HCT116 (cell line): ENCODE measurements at regions not wholly inside any gene's neighbourhood (a gene's known extent, or its start where the extent isn't known, plus 50 kb on each side); places are given as distances from the start of the nearest gene placed in this dataset.
"Not testable (repeated sequence)": the region's sequence is repeated elsewhere in the genome, so short reads cannot be mapped to it uniquely, and the experiment has no call there.

Experiments used
- SP1 ChIP-seq: IDR thresholded peaks from 2 replicates; pipeline ENCODE4 v1.6.1; 2012; ENCODE audit warnings: low read depth
- TF ChIP-seq, protein P1 (sequence below), 3 experiments: fragments of 200-600 bp in 1 of 3; sonication (generic) in 1 of 3; IDR thresholded peaks in 2 of 3; conservative IDR thresholded peaks in 1 of 3; 2 replicates each; pipeline ENCODE4 v1.5.1; 2012 to 2017; ENCODE audit warnings: low read depth in 2 of 3, low read length in 2 of 3, antibody characterized with exemption in 1 of 3, borderline replicate concordance in 1 of 3, control low read depth in 1 of 3, mild to moderate bottlenecking in 1 of 3, mixed read lengths in 1 of 3, mixed run types in 1 of 3, moderate library complexity in 1 of 3; ENCODE audit not compliant: insufficient read depth in 1 of 3
- TF ChIP-seq, protein P2 (sequence below): IDR thresholded peaks from 2 replicates; pipeline ENCODE4 v1.6.1; 2012; ENCODE audit warnings: low read depth

DNA sequence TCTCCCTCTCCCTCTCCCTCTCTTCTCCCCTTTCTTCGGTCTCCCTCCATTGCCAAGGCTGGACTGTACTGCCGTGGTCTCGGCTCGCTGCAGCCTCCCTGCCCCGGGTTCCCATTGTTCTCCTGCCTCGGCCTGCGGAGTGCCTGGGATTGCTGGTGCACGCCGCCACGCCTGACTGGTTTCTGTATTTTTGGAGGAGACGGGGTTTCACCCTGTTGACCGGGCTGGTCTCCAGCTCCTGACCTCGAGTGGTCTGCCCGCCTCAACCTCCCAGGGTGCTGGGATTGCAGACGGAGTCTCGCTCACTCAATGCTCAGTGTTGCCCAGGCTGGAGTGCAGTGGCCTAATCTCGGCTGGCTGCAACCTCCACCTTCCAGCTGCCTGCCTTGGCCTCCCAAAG lies 59.0 kb upstream of the PARP8 start:
- TF ChIP-seq, protein P1, sequence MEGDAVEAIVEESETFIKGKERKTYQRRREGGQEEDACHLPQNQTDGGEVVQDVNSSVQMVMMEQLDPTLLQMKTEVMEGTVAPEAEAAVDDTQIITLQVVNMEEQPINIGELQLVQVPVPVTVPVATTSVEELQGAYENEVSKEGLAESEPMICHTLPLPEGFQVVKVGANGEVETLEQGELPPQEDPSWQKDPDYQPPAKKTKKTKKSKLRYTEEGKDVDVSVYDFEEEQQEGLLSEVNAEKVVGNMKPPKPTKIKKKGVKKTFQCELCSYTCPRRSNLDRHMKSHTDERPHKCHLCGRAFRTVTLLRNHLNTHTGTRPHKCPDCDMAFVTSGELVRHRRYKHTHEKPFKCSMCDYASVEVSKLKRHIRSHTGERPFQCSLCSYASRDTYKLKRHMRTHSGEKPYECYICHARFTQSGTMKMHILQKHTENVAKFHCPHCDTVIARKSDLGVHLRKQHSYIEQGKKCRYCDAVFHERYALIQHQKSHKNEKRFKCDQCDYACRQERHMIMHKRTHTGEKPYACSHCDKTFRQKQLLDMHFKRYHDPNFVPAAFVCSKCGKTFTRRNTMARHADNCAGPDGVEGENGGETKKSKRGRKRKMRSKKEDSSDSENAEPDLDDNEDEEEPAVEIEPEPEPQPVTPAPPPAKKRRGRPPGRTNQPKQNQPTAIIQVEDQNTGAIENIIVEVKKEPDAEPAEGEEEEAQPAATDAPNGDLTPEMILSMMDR (IDR thresholded peaks at IDR 0.05 in 2 of 3, conservative IDR thresholded peaks at IDR 0.05 in 1 of 3; ENCODE audit: borderline replicate concordance in 1 of 3, insufficient read depth in 1 of 3, low read depth in 2 of 3, low read length in 2 of 3) = not testable (repeated sequence)
- TF ChIP-seq, protein P2, sequence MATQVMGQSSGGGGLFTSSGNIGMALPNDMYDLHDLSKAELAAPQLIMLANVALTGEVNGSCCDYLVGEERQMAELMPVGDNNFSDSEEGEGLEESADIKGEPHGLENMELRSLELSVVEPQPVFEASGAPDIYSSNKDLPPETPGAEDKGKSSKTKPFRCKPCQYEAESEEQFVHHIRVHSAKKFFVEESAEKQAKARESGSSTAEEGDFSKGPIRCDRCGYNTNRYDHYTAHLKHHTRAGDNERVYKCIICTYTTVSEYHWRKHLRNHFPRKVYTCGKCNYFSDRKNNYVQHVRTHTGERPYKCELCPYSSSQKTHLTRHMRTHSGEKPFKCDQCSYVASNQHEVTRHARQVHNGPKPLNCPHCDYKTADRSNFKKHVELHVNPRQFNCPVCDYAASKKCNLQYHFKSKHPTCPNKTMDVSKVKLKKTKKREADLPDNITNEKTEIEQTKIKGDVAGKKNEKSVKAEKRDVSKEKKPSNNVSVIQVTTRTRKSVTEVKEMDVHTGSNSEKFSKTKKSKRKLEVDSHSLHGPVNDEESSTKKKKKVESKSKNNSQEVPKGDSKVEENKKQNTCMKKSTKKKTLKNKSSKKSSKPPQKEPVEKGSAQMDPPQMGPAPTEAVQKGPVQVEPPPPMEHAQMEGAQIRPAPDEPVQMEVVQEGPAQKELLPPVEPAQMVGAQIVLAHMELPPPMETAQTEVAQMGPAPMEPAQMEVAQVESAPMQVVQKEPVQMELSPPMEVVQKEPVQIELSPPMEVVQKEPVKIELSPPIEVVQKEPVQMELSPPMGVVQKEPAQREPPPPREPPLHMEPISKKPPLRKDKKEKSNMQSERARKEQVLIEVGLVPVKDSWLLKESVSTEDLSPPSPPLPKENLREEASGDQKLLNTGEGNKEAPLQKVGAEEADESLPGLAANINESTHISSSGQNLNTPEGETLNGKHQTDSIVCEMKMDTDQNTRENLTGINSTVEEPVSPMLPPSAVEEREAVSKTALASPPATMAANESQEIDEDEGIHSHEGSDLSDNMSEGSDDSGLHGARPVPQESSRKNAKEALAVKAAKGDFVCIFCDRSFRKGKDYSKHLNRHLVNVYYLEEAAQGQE = not testable (repeated sequence)
- not testable (repeated sequence) for TF ChIP-seq SP1
